ENCODE measurements at regions not wholly inside any gene's neighbourhood (a gene's known extent, or its start where the extent isn't known, plus 50 kb on each side); places are given as distances from the start of the nearest gene placed in this dataset.

GRCh38 chr1:71262970-71263369 is 182.1 kb upstream of the ZRANB2 start:
- no peak for DNase-seq

- no peak for DNase-seq
Observed at GRCh38 chr1:71252900-71253299, 172.1 kb upstream of the ZRANB2 start.

- DNase-seq = no peak
Observed at GRCh38 chr1:71245246-71245645, 164.4 kb upstream of the ZRANB2 start.

- DNase-seq = no peak
Observed at GRCh38 chr1:71242239-71242638, 161.4 kb upstream of the ZRANB2 start.

GRCh38 chr1:71240656-71241055 is 159.8 kb upstream of the ZRANB2 start:
- DNase-seq = no peak

- no peak for DNase-seq
Observed at GRCh38 chr1:71236503-71236902, 155.7 kb upstream of the ZRANB2 start.

GRCh38 chr1:71233645-71234044 is 152.8 kb upstream of the ZRANB2 start:
- no peak for DNase-seq

GRCh38 chr1:71232786-71233185 is 152.0 kb upstream of the ZRANB2 start:
- DNase-seq = no peak

GRCh38 chr1:71232166-71232763 is 151.4 kb upstream of the ZRANB2 start:
- no peak for DNase-seq

- no peak for DNase-seq
Observed at GRCh38 chr1:71231751-71232150, 150.9 kb upstream of the ZRANB2 start.

GRCh38 chr1:71228742-71229365 is 148.0 kb upstream of the ZRANB2 start:
- DNase-seq = no peak

- DNase-seq = no peak
Observed at GRCh38 chr1:71228241-71228640, 147.4 kb upstream of the ZRANB2 start.

- no peak for DNase-seq
Observed at GRCh38 chr1:71224741-71225377, 144.0 kb upstream of the ZRANB2 start.

GRCh38 chr1:71223641-71224340 is 143.0 kb upstream of the ZRANB2 start:
- no peak for DNase-seq

GRCh38 chr1:71222668-71223067 is 141.8 kb upstream of the ZRANB2 start:
- DNase-seq = no peak

GRCh38 chr1:71210718-71211117 is 129.9 kb upstream of the ZRANB2 start:
- no peak for DNase-seq

- DNase-seq = no peak
Observed at GRCh38 chr1:71203241-71203640, 122.4 kb upstream of the ZRANB2 start.

- no peak for DNase-seq
Observed at GRCh38 chr1:71200503-71200902, 119.7 kb upstream of the ZRANB2 start.

GRCh38 chr1:71196685-71197084 is 115.8 kb upstream of the ZRANB2 start:
- DNase-seq = peak; percentile 18

GRCh38 chr1:71193153-71193552 is 112.3 kb upstream of the ZRANB2 start:
- no peak for DNase-seq

- no peak for DNase-seq
Observed at GRCh38 chr1:71191520-71191919, 110.7 kb upstream of the ZRANB2 start.

- DNase-seq = no peak
Observed at GRCh38 chr1:71190843-71191242, 110.0 kb upstream of the ZRANB2 start.

- no peak for DNase-seq
Observed at GRCh38 chr1:71184410-71184809, 103.6 kb upstream of the ZRANB2 start.

- no peak for DNase-seq
Observed at GRCh38 chr1:71179997-71180396, 99.2 kb upstream of the ZRANB2 start.

Data from NCI-H2029 treated with DMSO at 0.1 percent for 48 hours (cell line).